Cerebellar nuclear complex (tissue), 1 donor: ENCODE measurements at regions not wholly inside any gene's neighbourhood (a gene's known extent, or its start where the extent isn't known, plus 50 kb on each side); places are given as distances from the start of the nearest gene placed in this dataset.

ENCODE experiments used
- DNase-seq, 2 experiments: peaks; one replicate each; lab custom pipeline; 2025; lab: John Stamatoyannopoulos, UW

- DNase-seq: no peak
These were observed 189.0 kb upstream of the CDYL start for GRCh38 chr6:4587171-4587570.

- DNase-seq: no peak
These were observed 189.7 kb upstream of the CDYL start for GRCh38 chr6:4586469-4586859.

GRCh38 chr6:4585682-4586468 is 190.3 kb upstream of the CDYL start:
- no peak for DNase-seq

- no peak for DNase-seq
These were observed 191.4 kb upstream of the CDYL start for GRCh38 chr6:4584801-4585200.

- no peak for DNase-seq
These were observed 193.4 kb upstream of the CDYL start for GRCh38 chr6:4582506-4583417.

- no peak for DNase-seq
These were observed 194.5 kb upstream of the CDYL start for GRCh38 chr6:4581468-4582385.

- no peak for DNase-seq
These were observed 195.8 kb upstream of the CDYL start for GRCh38 chr6:4580361-4580760.

- no peak for DNase-seq
These were observed 198.8 kb upstream of the CDYL start for GRCh38 chr6:4577406-4577805.

- no peak for DNase-seq
These were observed 200.5 kb upstream of the CDYL start for GRCh38 chr6:4575714-4576113.

GRCh38 chr6:4574007-4574406 is 202.2 kb upstream of the CDYL start:
- no peak for DNase-seq

GRCh38 chr6:4571011-4571410 is 205.2 kb upstream of the CDYL start:
- no peak for DNase-seq

GRCh38 chr6:4568138-4568537 is 208.1 kb upstream of the CDYL start:
- DNase-seq: peak; percentile 14 to 60

GRCh38 chr6:4567141-4567540 is 209.1 kb upstream of the CDYL start:
- DNase-seq: no peak

GRCh38 chr6:4565301-4566250 is 210.6 kb upstream of the CDYL start:
- no peak for DNase-seq

- DNase-seq: no peak
These were observed 211.4 kb upstream of the CDYL start for GRCh38 chr6:4564801-4565271.

- no peak for DNase-seq
These were observed 212.3 kb upstream of the CDYL start for GRCh38 chr6:4563877-4564276.

GRCh38 chr6:4563156-4563555 is 213.0 kb upstream of the CDYL start:
- DNase-seq: no peak

GRCh38 chr6:4561773-4562400 is 214.3 kb upstream of the CDYL start:
- no peak for DNase-seq

- DNase-seq: no peak
These were observed 215.1 kb upstream of the CDYL start for GRCh38 chr6:4561078-4561435.
